Activated CD8-positive, alpha-beta memory T cell treated with anti-CD3 and anti-CD28 coated beads, Interleukin-2, amount 50 U/mL, for 24 hours (primary cell): ENCODE measurements at regions not wholly inside any gene's neighbourhood (a gene's known extent, or its start where the extent isn't known, plus 50 kb on each side); places are given as distances from the start of the nearest gene placed in this dataset.
"Not testable (repeated sequence)": the region's sequence is repeated elsewhere in the genome, so short reads cannot be mapped to it uniquely, and the experiment has no call there.

Experiments used
- DNase-seq: peaks from one replicate; pipeline ENCODE4 v3.0.0-alpha.2; 2020; ENCODE audit errors: extremely low read depth

- DNase-seq: no peak
These were observed 107.4 kb downstream of the LEPR start for GRCh38 chr1:65527707-65528503.

- no peak for DNase-seq
These were observed 111.6 kb downstream of the LEPR start for GRCh38 chr1:65531972-65532570.

- no peak for DNase-seq
These were observed 115.5 kb downstream of the LEPR start for GRCh38 chr1:65535981-65536380.

- no peak for DNase-seq
These were observed 117.6 kb downstream of the LEPR start for GRCh38 chr1:65538086-65538485.

GRCh38 chr1:65538664-65539063, 118.2 kb downstream of the LEPR start:
- no peak for DNase-seq

GRCh38 chr1:65539266-65540131, 119.0 kb downstream of the LEPR start:
- DNase-seq: no peak

- DNase-seq: no peak
These were observed 120.7 kb downstream of the LEPR start for GRCh38 chr1:65541161-65541560.

GRCh38 chr1:65541865-65542264, 121.4 kb downstream of the LEPR start:
- no peak for DNase-seq

- DNase-seq: not testable (repeated sequence)
These were observed 122.1 kb downstream of the LEPR start for GRCh38 chr1:65542592-65542991.

- DNase-seq: not testable (repeated sequence)
These were observed 130.0 kb downstream of the LEPR start for GRCh38 chr1:65550306-65551010.

GRCh38 chr1:65552484-65552883, 132.0 kb downstream of the LEPR start:
- not testable (repeated sequence) for DNase-seq

GRCh38 chr1:65554086-65554764, 133.8 kb downstream of the LEPR start:
- DNase-seq: not testable (repeated sequence)

- DNase-seq: no peak
These were observed 134.4 kb downstream of the LEPR start for GRCh38 chr1:65554829-65555228.

- no peak for DNase-seq
These were observed 137.7 kb downstream of the LEPR start for GRCh38 chr1:65558215-65558614.

GRCh38 chr1:65564493-65564892, 144.0 kb downstream of the LEPR start:
- no peak for DNase-seq

GRCh38 chr1:65568285-65568684, 147.8 kb downstream of the LEPR start:
- DNase-seq: no peak

- no peak for DNase-seq
These were observed 152.4 kb downstream of the LEPR start for GRCh38 chr1:65572701-65573421.

- no peak for DNase-seq
These were observed 156.8 kb downstream of the LEPR start for GRCh38 chr1:65577278-65577677.

- not testable (repeated sequence) for DNase-seq
These were observed 157.5 kb downstream of the LEPR start for GRCh38 chr1:65577982-65578381.

GRCh38 chr1:65581119-65581518, 160.7 kb downstream of the LEPR start:
- no peak for DNase-seq

- DNase-seq: no peak
These were observed 163.9 kb downstream of the LEPR start for GRCh38 chr1:65584399-65584798.
